ENCODE measurements at regions not wholly inside any gene's neighbourhood (a gene's known extent, or its start where the extent isn't known, plus 50 kb on each side); places are given as distances from the start of the nearest gene placed in this dataset.

DNA sequence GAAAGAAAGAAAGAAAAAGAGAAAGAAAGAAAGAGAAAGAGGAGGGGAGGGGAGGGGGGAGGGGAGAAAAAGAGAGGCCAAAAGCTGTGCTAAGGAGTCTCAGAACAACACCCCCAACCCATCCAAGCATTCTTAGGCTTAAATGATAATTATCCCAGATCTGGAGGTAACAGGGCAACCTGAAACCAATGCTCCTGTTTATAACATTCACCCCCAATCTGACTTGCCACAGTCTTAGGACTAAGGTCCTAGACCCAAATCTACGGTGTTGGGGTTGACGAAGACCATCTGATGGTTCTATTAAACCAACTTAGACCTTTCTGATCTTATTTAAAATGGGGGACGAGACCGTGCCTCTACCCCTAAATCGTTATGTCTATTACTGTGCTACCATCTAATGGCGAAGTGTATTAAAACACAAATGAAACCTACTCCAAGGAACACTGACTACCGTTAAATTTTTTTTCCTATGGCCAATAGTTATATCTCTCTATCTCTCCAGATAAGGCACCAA, 119.3 kb upstream of the CDC42BPA start:
- TF ChIP-seq EP300 (IDR thresholded peaks at IDR 0.05), result no peak
- TF ChIP-seq, protein P1, sequence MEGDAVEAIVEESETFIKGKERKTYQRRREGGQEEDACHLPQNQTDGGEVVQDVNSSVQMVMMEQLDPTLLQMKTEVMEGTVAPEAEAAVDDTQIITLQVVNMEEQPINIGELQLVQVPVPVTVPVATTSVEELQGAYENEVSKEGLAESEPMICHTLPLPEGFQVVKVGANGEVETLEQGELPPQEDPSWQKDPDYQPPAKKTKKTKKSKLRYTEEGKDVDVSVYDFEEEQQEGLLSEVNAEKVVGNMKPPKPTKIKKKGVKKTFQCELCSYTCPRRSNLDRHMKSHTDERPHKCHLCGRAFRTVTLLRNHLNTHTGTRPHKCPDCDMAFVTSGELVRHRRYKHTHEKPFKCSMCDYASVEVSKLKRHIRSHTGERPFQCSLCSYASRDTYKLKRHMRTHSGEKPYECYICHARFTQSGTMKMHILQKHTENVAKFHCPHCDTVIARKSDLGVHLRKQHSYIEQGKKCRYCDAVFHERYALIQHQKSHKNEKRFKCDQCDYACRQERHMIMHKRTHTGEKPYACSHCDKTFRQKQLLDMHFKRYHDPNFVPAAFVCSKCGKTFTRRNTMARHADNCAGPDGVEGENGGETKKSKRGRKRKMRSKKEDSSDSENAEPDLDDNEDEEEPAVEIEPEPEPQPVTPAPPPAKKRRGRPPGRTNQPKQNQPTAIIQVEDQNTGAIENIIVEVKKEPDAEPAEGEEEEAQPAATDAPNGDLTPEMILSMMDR (IDR thresholded peaks at IDR 0.05), result peak in 1 of 4 experiments; percentile 34
- TF ChIP-seq POLR2A (IDR thresholded peaks at IDR 0.05), result no peak
- no peak for TF ChIP-seq POLR2AphosphoS5 (IDR thresholded peaks at IDR 0.05)

Measured in sigmoid colon (tissue), 4 donors.